Tibial nerve (tissue), 4 donors: ENCODE measurements at regions not wholly inside any gene's neighbourhood (a gene's known extent, or its start where the extent isn't known, plus 50 kb on each side); places are given as distances from the start of the nearest gene placed in this dataset.

ENCODE experiments used
- DNase-seq, 2 donors: peaks; one replicate each; pipeline ENCODE4 v3.0.0-alpha.2; 2019; ENCODE audit warnings: low spot score in 2 of 2
- H3K27ac ChIP-seq, 4 donors: fragments of 200-600 bp; sonication (generic) in 3 of 4; one replicate each; pipeline ENCODE4 v1.5.1; 2017 to 2019; ENCODE audit warnings: mild to moderate bottlenecking in 1 of 4
- H3K27me3 ChIP-seq, 2 donors: fragments of 200-600 bp; sonication (generic) in 1 of 2; one replicate each; pipeline versions ENCODE4 v1.5.1 to v1.6.0; 2017 to 2019
- H3K36me3 ChIP-seq, 3 donors: fragments of 200-600 bp; sonication (generic); one replicate each; pipeline ENCODE4 v1.5.1; 2018 to 2019
- H3K4me1 ChIP-seq, 4 donors: fragments of 200-600 bp; sonication (generic) in 3 of 4; one replicate each; pipeline ENCODE4 v1.5.1; 2017 to 2019
- H3K4me3 ChIP-seq, 4 donors: fragments of 200-600 bp; sonication (generic) in 3 of 4; one replicate each; pipeline ENCODE4 v1.5.1; 2017 to 2019; ENCODE audit warnings: mild to moderate bottlenecking in 1 of 4, moderate library complexity in 1 of 4
- H3K9me3 ChIP-seq, 4 donors: fragments of 200-600 bp; sonication (generic) in 3 of 4; one replicate each; pipeline ENCODE4 v1.5.1; 2017 to 2019
- EP300 ChIP-seq, 2 donors: sonication (generic); formaldehyde crosslinking; IDR thresholded peaks; one replicate each; pipeline ENCODE4 v1.6.1; 2017; ENCODE audit warnings: antibody characterized with exemption in 2 of 2, mild to moderate bottlenecking in 1 of 2
- POLR2A ChIP-seq, 2 donors: fragments of 450-650 bp; IDR thresholded peaks; one replicate each; pipeline ENCODE4 v1.6.1; 2017; ENCODE audit warnings: antibody characterized with exemption in 2 of 2, mild to moderate bottlenecking in 2 of 2, moderate library complexity in 2 of 2
- WGBS, 2 donors: methylation state at CpG; one replicate each; pipeline ENCODE4 v1.1.5; 2018; 5-methylcytosine and 5-hydroxymethylcytosine counted together
- TF ChIP-seq, protein P1 (sequence below), 5 experiments: fragments of 200-600 bp in 3 of 5; fragments of 450-650 bp in 2 of 5; sonication (generic) in 3 of 5; IDR thresholded peaks; one replicate each; pipeline ENCODE4 v1.5.1; 2016 to 2019; ENCODE audit warnings: antibody characterized with exemption in 5 of 5, mild to moderate bottlenecking in 3 of 5, moderate library complexity in 2 of 5

DNA sequence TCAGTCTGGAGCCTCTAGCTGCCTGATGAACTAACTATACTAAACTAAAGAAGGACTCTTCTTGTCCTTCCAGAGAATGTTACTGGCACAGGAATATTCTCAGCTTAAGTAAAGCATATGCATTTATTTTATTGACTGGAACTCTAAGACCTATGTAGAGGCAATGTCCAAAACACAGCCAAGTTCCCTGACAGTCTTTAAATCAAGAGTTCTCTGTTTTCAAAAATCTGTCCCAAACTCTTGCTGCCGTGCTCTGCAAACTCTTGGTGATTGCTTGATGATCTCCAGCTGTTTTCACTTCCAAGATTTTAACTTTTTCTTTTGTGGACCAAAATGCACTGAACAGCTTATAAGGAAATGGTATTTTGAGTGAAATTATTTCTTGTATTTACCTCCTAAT is 67.5 kb upstream of the DAAM1 start:
- Histone ChIP-seq H3K4me1 (no peaks in the 10 kb centered on the region), H3K36me3 (no peaks in the 10 kb centered on the region), H3K27ac (no peak overlapping the region), H3K4me3 (no peak overlapping the region), H3K27me3 (no peaks in the 10 kb centered on the region), H3K9me3 (no peaks in the 10 kb centered on the region)
- TF ChIP-seq EP300 (IDR thresholded peaks at IDR 0.05) (no peak), POLR2A (IDR thresholded peaks at IDR 0.05) (no peak)
- TF ChIP-seq, protein P1, sequence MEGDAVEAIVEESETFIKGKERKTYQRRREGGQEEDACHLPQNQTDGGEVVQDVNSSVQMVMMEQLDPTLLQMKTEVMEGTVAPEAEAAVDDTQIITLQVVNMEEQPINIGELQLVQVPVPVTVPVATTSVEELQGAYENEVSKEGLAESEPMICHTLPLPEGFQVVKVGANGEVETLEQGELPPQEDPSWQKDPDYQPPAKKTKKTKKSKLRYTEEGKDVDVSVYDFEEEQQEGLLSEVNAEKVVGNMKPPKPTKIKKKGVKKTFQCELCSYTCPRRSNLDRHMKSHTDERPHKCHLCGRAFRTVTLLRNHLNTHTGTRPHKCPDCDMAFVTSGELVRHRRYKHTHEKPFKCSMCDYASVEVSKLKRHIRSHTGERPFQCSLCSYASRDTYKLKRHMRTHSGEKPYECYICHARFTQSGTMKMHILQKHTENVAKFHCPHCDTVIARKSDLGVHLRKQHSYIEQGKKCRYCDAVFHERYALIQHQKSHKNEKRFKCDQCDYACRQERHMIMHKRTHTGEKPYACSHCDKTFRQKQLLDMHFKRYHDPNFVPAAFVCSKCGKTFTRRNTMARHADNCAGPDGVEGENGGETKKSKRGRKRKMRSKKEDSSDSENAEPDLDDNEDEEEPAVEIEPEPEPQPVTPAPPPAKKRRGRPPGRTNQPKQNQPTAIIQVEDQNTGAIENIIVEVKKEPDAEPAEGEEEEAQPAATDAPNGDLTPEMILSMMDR (IDR thresholded peaks at IDR 0.05), result no peak
- no peak for DNase-seq
- 5 to 61% methylated on average over 1 of the region's 1 CpG for WGBS, 2 donors

DNA sequence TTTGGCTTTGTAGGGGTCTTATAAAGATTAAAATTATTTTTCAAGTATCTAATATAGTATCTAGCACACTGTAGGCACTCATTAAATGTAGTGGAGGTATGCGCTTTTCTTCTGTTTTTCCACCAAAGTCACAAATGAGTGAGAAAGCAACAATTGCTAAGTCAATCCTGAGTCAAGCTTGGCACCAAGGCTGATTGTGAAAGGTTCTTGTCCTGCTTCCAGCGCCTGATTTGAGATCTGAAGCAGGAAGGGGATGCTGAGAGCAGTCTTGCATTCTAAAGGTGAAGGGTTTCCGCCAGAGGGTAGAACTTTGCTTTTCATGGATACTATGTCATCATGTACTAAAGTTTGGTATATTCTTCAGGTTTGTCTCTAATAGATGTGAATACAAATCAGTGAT is 64.9 kb upstream of the DAAM1 start:
- TF ChIP-seq, protein P1 (IDR thresholded peaks at IDR 0.05), result no peak
- TF ChIP-seq EP300 (IDR thresholded peaks at IDR 0.05), result no peak
- no peak for TF ChIP-seq POLR2A (IDR thresholded peaks at IDR 0.05)
- Histone ChIP-seq H3K27me3 (no peaks in the 10 kb centered on the region), H3K27ac (no peak overlapping the region), H3K9me3 (no peaks in the 10 kb centered on the region), H3K4me3 (no peak overlapping the region), H3K4me1 (no peaks in the 10 kb centered on the region), H3K36me3 (no peaks in the 10 kb centered on the region)
- 70 to 91% methylated on average over 3 of the region's 3 CpGs for WGBS, 2 donors
- DNase-seq, result peak in 1 of 2 donors; percentile 44

DNA sequence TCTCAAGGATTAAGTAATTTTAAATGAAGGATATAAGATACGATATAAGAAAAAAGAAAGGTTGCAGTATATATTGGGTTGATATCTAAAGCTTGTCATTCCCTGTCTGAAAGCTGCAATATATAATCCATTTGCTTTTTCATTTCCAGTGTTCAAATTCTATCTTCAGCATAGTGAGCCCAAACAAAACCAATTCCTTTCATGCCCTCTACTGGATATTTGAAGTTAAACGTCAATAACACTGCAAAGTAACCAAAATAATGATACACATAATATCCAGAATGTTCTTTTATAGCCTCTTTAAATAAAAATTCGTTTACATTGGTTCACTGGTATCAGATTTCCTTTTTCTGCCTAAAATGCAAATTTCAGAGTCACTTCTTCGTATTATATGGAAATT is 64.5 kb upstream of the DAAM1 start:
- H3K4me1 ChIP-seq, result no peaks in the 10 kb centered on the region
- 42 to 46% methylated on average over 4 of the region's 4 CpGs for WGBS, 2 donors
- no peaks in the 10 kb centered on the region for H3K36me3 ChIP-seq
- TF ChIP-seq EP300 (IDR thresholded peaks at IDR 0.05), result no peak
- TF ChIP-seq, protein P1 (IDR thresholded peaks at IDR 0.05), result peak in 3 of 5 experiments; percentile 13 to 33 (median 26)
- no peak for TF ChIP-seq POLR2A (IDR thresholded peaks at IDR 0.05)
- H3K27me3 ChIP-seq, result no peaks in the 10 kb centered on the region
- H3K9me3 ChIP-seq, result no peaks in the 10 kb centered on the region
- H3K27ac ChIP-seq, result no peak overlapping the region
- DNase-seq, result no peak
- H3K4me3 ChIP-seq, result no peak overlapping the region

DNA sequence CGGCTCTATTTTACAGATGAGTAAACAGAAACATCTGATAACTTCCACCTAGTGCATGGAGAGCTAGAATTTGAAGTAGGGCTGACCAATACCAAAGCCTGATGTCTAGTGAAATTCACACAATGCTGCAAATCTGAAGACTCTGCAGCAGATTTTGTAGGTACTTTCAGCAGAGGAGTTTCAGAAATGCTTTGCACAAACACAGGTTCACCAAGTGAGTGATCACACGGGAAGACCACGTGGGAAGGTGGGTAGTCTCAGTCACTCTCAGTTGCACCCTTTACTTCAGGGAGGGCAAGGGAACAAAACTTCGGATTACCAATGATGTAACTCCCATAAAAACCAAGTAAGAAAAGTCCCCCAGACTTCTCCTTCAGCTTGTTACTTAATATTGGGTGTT is 63.3 kb upstream of the DAAM1 start:
- 74 to 87% methylated on average over 4 of the region's 4 CpGs for WGBS, 2 donors
- H3K36me3 ChIP-seq, result no peaks in the 10 kb centered on the region
- H3K27ac ChIP-seq, result no peak overlapping the region
- no peak for DNase-seq
- TF ChIP-seq POLR2A (IDR thresholded peaks at IDR 0.05) (no peak), EP300 (IDR thresholded peaks at IDR 0.05) (no peak)
- TF ChIP-seq, protein P1 (IDR thresholded peaks at IDR 0.05), result no peak
- H3K27me3 ChIP-seq, result no peaks in the 10 kb centered on the region
- no peaks in the 10 kb centered on the region for H3K9me3 ChIP-seq
- H3K4me1 ChIP-seq, result no peaks in the 10 kb centered on the region
- H3K4me3 ChIP-seq, result no peak overlapping the region

DNA sequence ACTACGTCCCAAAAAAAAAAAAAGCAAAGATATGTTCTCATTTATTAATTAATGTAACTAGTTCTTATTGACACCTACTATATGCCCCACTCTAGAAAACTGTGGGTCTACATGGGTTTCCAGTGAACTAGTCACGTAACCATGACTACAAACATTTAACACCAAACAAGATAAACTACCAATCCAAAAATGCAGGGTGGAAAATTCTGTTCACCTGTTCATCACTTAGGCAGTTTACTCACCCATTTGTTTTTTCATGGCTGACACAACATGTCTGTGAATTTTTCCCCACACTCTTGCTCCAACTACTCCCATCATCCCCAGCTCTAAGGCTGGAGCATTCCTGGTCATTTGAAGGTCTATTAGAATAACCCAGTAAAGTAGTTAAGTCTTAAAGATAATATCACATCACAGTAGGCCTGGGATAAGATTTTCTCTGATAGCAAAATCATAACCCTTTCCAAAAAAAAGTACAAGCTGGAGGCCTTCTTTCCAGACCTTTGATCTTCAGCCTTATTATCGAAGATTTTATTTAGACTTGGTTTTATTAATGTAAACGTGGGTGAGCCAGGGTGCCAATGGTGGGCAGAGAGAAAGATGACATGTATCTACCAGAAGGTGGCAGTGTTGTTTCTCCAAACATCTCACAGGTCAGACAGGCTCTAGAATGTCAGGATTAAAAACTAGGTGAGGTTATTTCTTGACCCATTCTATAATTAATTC is 61.6 kb upstream of the DAAM1 start:
- no peak overlapping the region for H3K27ac ChIP-seq
- TF ChIP-seq POLR2A (IDR thresholded peaks at IDR 0.05) (no peak), EP300 (IDR thresholded peaks at IDR 0.05) (no peak)
- TF ChIP-seq, protein P1 (IDR thresholded peaks at IDR 0.05), result peak; percentile 49 to 89 (median 78)
- H3K9me3 ChIP-seq, result no peaks in the 10 kb centered on the region
- H3K4me3 ChIP-seq, result no peak overlapping the region
- peak in 1 of 2 donors; percentile 10 for DNase-seq
- H3K4me1 ChIP-seq, result no peaks in the 10 kb centered on the region
- 42 to 45% methylated on average over 4 of the region's 4 CpGs for whole genome bisulfite sequencing, 2 donors
- no peaks in the 10 kb centered on the region for H3K27me3 ChIP-seq
- H3K36me3 ChIP-seq, result no peaks in the 10 kb centered on the region
